ENCODE measurements at regions not wholly inside any gene's neighbourhood (a gene's known extent, or its start where the extent isn't known, plus 50 kb on each side); places are given as distances from the start of the nearest gene placed in this dataset.
"Not testable (repeated sequence)": the region's sequence is repeated elsewhere in the genome, so short reads cannot be mapped to it uniquely, and the experiment has no call there.

DNA sequence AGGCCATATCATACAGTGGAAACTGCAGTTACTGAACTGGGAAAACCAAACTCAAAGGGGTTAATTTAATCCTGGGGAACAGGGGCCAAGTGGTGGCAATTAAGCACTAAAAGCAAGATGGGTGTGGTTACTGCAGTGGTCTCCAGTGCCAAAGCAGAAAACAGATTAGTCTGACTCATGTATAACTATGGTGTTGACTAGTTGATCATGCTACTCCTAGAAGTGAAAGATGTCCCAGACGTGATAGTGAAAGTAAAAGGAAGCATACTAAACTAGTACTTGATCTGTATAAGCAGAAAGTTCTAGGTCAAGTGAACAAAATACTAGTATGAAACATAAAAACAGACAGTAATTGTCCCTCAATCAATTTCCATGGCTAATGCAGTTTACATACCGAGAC is 360.0 kb upstream of the SLITRK5 start:
- no peak overlapping the region for H3K27ac ChIP-seq
- TF ChIP-seq ZFX (IDR thresholded peaks at IDR 0.05): no peak
- no peak for TF ChIP-seq CTCF (conservative IDR thresholded peaks at IDR 0.05)

GRCh38 chr13:87314822-87315221 is 356.3 kb upstream of the SLITRK5 start:
- H3K27ac ChIP-seq: no peak overlapping the region
- TF ChIP-seq ZFX (IDR thresholded peaks at IDR 0.05) (no peak), CTCF (conservative IDR thresholded peaks at IDR 0.05) (no peak)

GRCh38 chr13:87322386-87322785 is 348.8 kb upstream of the SLITRK5 start:
- TF ChIP-seq CTCF (conservative IDR thresholded peaks at IDR 0.05) (no peak), ZFX (IDR thresholded peaks at IDR 0.05) (no peak)
- no peak overlapping the region for H3K27ac ChIP-seq

GRCh38 chr13:87324558-87324957 is 346.6 kb upstream of the SLITRK5 start:
- no peak for TF ChIP-seq CTCF (conservative IDR thresholded peaks at IDR 0.05)
- no peak for TF ChIP-seq ZFX (IDR thresholded peaks at IDR 0.05)
- no peak overlapping the region for H3K27ac ChIP-seq

DNA sequence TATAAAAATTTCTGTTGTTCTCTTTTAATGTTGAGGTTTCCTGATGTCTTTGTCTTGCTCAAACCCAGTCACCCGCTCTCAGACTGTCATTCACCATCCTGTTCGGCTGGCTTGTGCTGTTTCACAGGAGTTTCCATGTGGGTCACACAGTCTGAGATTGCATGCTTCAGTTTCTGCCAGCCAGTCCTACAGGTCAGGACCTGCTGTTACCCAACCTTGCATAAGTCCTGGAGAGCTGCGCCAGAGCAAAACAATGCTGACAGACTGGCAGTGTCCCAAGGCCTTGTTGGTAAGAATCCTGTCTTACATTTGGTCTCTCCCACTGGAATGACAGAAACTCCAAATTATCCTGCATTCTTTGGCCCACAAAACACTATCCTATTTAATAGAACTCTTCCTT is 340.0 kb upstream of the SLITRK5 start:
- TF ChIP-seq CTCF (conservative IDR thresholded peaks at IDR 0.05) (no peak), ZFX (IDR thresholded peaks at IDR 0.05) (no peak)
- H3K27ac ChIP-seq: no peak overlapping the region

DNA sequence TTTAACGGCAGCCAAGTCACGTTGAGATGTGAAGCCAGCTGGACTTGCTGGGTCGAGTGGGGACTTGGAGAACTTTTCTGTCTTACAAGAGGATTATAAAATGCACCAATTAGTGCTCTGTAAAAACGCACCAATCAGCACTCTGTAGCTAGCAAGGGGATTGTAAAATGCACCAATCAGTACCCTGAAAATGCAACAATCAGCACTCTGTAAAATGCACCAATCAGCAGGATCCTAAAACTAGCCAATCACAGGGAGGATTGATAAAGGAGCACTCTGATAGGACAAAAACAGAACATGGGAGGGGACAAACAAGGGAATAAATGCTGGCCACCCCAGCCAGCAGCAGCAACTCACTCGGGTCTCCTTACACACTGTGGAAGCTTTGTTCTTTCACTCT is 337.6 kb upstream of the SLITRK5 start:
- no peak for TF ChIP-seq CTCF (conservative IDR thresholded peaks at IDR 0.05)
- TF ChIP-seq ZFX (IDR thresholded peaks at IDR 0.05): no peak
- H3K27ac ChIP-seq: no peak overlapping the region

GRCh38 chr13:87334176-87334575 is 337.0 kb upstream of the SLITRK5 start:
- TF ChIP-seq CTCF (conservative IDR thresholded peaks at IDR 0.05) (no peak), ZFX (IDR thresholded peaks at IDR 0.05) (no peak)
- H3K27ac ChIP-seq: no peak overlapping the region

DNA sequence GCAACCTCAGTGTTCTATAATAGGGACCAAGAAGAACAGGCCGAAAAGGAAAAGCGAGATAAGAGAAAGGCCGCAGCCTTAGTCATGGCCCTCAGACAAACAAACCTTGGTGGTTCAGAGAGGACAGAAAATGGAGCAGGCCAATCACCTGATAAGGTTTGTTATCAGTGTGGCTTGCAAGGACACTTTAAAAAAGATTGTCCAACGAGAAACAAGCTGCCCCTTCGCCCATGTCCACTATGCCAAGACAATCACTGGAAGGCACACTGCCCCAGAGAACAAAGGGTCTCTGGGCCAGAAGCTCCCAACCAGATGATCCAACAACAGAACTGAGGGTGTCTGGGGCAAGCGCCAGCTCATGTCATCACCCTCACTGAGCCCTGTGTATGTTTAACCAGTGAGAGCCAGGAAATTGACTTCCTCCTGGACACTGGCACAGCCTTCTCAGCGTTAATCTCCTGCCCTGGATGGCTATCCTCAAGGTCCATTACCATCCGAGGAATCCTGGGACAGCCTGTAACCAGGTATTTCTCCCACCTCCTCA is 334.8 kb upstream of the SLITRK5 start:
- H3K27ac ChIP-seq: not testable (repeated sequence)
